GM12875 (cell line): ENCODE measurements at regions not wholly inside any gene's neighbourhood (a gene's known extent, or its start where the extent isn't known, plus 50 kb on each side); places are given as distances from the start of the nearest gene placed in this dataset.

Experiments
- H3K4me3 ChIP-seq: one replicate; pipeline ENCODE4 v1.5.1; 2011; ENCODE audit warnings: low read depth, low read length, control low read depth
- TF ChIP-seq, protein P1 (sequence below): IDR thresholded peaks from 2 replicates; pipeline ENCODE4 v1.5.1; 2011; ENCODE audit warnings: low read depth, mild to moderate bottlenecking, control low read depth, inconsistent platforms, low read length, moderate library complexity, borderline replicate concordance; ENCODE audit not compliant: insufficient read depth

DNA sequence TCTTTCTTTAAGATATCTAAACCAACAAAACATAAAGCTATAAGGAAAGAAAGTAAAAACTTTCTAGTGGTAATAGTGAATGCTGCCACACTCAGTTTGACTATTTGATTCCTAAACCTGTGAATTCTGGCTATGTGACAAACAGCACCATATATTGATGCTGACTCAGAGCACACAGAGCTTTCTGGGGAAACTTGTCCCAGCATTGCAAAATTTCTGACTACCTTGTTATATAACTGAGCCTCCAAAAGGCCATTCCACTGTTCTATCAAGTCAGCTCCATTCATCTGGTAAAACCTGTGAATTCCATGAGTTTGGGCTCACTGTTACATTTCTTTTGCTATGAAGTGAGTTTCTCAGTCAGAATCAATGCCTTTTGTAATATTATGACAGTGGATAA is 1229.7 kb downstream of the PCDH18 start:
- H3K4me3 ChIP-seq, result no peak overlapping the region
- TF ChIP-seq, protein P1, sequence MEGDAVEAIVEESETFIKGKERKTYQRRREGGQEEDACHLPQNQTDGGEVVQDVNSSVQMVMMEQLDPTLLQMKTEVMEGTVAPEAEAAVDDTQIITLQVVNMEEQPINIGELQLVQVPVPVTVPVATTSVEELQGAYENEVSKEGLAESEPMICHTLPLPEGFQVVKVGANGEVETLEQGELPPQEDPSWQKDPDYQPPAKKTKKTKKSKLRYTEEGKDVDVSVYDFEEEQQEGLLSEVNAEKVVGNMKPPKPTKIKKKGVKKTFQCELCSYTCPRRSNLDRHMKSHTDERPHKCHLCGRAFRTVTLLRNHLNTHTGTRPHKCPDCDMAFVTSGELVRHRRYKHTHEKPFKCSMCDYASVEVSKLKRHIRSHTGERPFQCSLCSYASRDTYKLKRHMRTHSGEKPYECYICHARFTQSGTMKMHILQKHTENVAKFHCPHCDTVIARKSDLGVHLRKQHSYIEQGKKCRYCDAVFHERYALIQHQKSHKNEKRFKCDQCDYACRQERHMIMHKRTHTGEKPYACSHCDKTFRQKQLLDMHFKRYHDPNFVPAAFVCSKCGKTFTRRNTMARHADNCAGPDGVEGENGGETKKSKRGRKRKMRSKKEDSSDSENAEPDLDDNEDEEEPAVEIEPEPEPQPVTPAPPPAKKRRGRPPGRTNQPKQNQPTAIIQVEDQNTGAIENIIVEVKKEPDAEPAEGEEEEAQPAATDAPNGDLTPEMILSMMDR, result no peak

DNA sequence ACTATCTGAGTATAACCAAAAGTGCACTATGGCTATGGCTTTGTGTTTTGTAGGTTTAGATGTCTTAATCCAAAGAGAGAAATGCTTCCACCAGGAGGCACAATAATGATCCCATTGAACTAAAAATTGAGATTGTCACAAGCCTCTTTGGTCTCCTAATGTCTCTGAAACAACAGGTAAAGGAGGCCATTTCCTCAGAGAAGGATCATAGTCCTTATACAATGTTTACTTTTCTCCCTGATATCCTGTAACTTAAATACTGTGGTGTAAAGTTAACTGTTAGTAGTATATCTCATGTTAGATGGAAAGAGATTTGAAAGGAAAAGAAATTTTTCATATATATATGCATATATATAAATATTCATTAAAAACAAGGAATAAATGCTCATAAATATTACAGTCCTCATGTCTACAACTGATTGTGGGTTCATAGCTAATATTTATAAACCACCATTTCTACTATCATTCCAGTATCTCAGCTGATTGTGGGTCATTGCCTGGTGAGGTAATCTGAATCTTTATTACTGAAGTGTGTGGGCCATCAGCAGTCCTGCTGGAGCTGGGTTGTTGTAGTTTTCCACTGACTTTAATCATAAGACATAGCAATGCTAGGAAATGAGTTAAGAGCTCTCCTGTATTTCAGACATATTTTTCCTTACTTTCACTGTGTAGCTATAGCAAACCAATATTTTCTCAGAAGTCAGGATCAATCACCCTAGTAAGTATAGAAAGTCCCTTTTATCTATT is 1230.4 kb downstream of the PCDH18 start:
- TF ChIP-seq, protein P1, result no peak
- no peak overlapping the region for H3K4me3 ChIP-seq

DNA sequence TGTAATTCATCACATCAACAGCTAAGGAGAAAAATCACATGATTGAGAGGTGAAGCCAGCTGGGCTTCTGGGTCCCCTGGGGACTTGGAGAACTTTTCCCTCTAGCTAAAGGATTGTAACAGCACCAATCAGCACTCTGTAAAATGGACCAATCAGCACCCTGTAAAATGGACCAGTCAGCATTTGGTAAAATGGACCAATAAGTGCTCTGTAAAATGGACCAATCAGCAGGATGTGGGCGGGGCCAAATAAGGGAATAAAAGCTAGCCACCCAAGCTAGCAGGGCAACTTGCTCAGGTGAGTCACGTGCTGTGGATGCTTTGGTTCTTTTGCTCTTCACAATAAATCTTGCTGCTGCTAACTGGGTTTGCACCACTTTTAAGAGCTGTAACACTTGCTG is 1248.3 kb downstream of the PCDH18 start:
- H3K4me3 ChIP-seq, result no peak overlapping the region
- TF ChIP-seq, protein P1, result no peak

DNA sequence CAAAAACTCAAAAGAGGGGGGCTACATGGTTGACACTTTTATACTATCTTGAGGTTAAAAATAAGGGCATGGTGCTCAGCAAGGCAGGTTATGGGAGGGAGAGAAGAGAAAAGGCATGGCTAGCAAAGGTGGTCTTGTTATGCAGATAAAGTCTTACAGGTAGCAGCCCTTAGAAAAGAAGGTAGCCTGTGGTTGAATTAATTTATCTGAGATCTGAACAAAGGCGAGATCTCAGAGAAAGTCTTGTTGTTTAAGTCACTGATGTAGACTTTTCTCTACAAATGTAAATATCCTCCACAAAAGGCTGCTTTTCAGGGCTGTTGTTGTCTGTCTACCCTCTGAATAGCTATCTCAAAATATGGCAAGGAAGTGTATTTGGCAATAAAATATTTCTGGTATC is 1250.4 kb downstream of the PCDH18 start:
- TF ChIP-seq, protein P1, result no peak
- no peak overlapping the region for H3K4me3 ChIP-seq

DNA sequence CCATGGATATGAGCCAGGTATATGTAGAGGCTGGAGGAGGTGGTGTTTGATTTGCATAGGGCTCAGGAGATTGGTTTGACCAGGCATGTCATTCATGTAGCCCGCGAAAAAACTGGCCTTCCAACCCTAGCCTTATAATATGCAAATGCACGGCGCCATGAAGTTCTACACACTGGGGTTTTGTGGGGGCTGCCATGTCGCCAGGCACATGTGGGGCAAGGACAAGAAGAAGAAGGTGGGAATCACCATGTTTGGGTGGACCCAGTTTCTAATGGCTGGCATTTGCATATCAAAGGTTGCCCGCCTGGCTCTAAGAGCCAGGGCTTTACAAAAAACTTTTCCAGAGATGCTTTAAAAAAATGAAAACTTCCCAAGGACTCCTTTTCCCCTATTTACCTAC is 1251.0 kb downstream of the PCDH18 start:
- H3K4me3 ChIP-seq, result no peak overlapping the region
- TF ChIP-seq, protein P1, result no peak

DNA sequence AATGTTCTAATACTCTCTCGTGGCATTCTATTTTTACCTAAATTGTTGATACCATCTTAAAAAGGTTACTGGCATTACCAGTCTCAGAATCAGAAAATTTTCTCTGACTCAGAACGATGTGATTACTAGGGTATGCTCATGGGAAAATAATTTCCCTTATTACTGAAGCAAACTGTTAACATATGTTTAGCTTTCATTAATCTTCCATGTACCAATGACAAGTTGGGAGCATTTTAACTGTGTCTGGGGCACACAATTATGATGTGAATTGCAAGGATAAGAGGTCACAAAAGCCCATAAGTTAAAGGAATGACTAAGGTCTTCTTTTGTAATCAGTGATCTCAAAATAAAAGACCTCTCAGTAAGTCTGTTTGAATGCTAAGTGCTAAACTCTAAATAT is 1254.6 kb downstream of the PCDH18 start:
- TF ChIP-seq, protein P1, result no peak

DNA sequence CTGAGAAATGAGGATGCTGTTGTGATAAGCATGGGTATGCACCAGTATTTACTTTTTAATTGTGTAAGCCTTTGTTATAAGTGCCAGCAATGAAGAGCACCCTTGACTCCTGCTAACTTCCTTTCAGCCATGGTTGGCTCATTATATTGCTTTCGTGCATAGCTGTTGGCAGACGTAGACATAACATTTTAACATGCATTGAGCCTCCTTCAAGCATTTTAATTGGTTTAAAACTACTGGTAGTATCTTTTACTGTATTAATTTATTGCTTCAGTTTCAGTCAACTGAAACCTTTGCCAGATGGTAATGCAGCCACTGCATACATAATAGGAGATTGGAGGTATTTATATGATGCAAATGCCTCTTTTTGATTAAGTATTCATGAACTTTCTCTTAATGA is 1285.4 kb downstream of the PCDH18 start:
- TF ChIP-seq, protein P1, result no peak
- H3K4me3 ChIP-seq, result no peak overlapping the region

More for the DNA sequence above, 1254.6 kb downstream of the PCDH18 start:
- no peak overlapping the region for H3K4me3 ChIP-seq
